ENCODE measurements at regions not wholly inside any gene's neighbourhood (a gene's known extent, or its start where the extent isn't known, plus 50 kb on each side); places are given as distances from the start of the nearest gene placed in this dataset.
"Not testable (repeated sequence)": the region's sequence is repeated elsewhere in the genome, so short reads cannot be mapped to it uniquely, and the experiment has no call there.

DNA sequence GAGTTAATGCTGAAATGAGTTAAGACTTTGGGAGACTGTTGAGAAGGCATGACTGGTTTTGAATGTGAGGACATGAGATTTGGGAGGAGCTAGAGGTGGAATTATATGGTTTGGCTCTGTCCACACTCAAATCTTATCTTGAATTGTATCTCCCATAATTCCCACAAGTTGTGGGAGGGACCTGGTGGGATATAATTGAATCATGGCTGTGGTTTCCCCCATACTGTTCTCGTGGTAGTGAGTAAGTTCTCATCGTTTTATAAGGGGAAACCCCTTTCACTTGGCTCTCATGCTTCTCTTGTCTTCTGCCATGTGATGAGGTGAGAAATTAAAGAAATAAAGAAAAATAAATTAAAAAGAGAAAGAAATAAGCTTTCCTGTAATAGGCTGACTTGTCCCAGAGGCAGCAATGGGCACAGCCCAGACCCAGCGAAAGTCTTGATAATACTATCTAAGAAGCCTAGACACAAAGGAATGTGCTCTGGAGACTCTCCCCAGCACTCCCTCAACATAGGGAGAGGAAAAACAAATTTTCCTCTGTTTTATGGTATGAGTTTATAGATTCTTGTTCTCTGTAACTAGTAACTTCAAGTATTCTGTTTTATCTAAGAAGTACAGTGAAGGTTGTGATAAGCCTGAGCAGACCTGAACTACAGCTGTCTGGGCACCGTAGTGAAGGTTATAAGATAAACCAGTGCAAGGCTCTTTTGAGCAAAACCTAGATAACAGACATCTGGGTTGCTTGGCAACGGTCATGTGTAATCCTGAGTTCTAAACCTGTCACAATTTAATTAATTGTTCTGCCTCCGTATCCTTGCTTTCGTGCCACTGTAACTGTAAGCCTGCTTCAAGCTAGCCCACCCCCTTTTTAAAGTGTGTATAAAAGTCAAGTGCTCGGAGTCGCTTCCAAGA, 88.9 kb upstream of the ECI2 start:
- no peak for DNase-seq

DNA sequence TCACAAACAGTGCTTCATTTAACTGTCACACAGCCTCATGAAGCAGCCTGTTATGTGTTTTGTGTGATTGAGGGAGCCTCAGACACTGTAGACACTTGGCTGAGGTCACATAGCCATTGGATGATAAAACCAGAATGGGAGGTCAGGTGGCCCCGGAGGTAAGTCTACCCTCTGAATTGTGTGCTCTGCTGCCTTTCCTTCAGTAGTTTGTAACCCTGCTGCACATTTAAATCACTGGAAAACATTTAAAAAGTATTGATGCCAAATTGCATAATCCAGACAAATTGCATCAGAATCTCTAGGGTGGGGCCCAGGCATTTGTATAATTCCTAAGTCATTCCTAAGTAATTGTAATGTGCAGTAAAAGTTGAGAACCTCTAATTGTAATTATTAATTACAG, 85.2 kb upstream of the ECI2 start:
- TF ChIP-seq EP300 (IDR thresholded peaks at IDR 0.05; ENCODE audit: low read depth) (no peak), POLR2A (IDR thresholded peaks at IDR 0.05) (no peak), POLR2AphosphoS5 (IDR thresholded peaks at IDR 0.05) (no peak), CTCF (IDR thresholded peaks at IDR 0.05) (no peak)
- no peaks in the 10 kb centered on the region for H3K36me3 ChIP-seq
- in situ Hi-C loops (cut with MboI; ENCODE audit: low pct_ligation_motif_present in 1 of 4, low pct_unique_long_range_greater_than_20kb in 1 of 4, low sequenced_read_pairs in 3 of 4) (no loop called here), intact Hi-C loops (cut with DNase I; ENCODE audit: low total_unique reads) (no loop called here)
- H3K27me3 ChIP-seq: no peaks in the 10 kb centered on the region
- no peak overlapping the region for H3K27ac ChIP-seq
- DNase-seq: no peak
- H3K9me3 ChIP-seq: no peaks in the 10 kb centered on the region
- H3K4me1 ChIP-seq: no peaks in the 10 kb centered on the region
- WGBS, 2 donors (ENCODE audit: low coverage in 1 of 2): 73% methylated on average over 1 of the region's 1 CpG; no CpG with 5 or more reads in 1 of the 2 donors
- no peak overlapping the region for H3K4me3 ChIP-seq

More for the DNA sequence above, 88.9 kb upstream of the ECI2 start:
- no peaks in the 10 kb centered on the region for H3K9me3 ChIP-seq
- no peak for TF ChIP-seq CTCF (IDR thresholded peaks at IDR 0.05)
- no peaks in the 10 kb centered on the region for H3K4me1 ChIP-seq
- no peak overlapping the region for H3K4me3 ChIP-seq
- H3K36me3 ChIP-seq: no peaks in the 10 kb centered on the region
- intact Hi-C loops (cut with DNase I; ENCODE audit: low total_unique reads): no loop called here
- in situ Hi-C loops (cut with MboI; ENCODE audit: low pct_ligation_motif_present in 1 of 4, low pct_unique_long_range_greater_than_20kb in 1 of 4, low sequenced_read_pairs in 3 of 4): no loop called here
- H3K27ac ChIP-seq: no peak overlapping the region
- H3K27me3 ChIP-seq: no peaks in the 10 kb centered on the region
- WGBS, 2 donors (ENCODE audit: low coverage in 1 of 2): 38 to 53% methylated on average over 6 to 9 of the region's 9 CpGs

GRCh38 chr6:4218619-4219317, 83.4 kb upstream of the ECI2 start:
- 95 to 100% methylated on average over 1 to 3 of the region's 3 CpGs for WGBS, 2 donors (ENCODE audit: low coverage in 1 of 2)
- H3K27ac ChIP-seq: not testable (repeated sequence)

GRCh38 chr6:4212588-4212987, 77.2 kb upstream of the ECI2 start:
- Histone ChIP-seq H3K9me3 (peaks cover 9 to 16% of the 10 kb centered on the region in 2 donors), H3K27me3 (no peaks in the 10 kb centered on the region), H3K4me1 (no peaks in the 10 kb centered on the region), H3K36me3 (no peaks in the 10 kb centered on the region), H3K4me3 (no peak overlapping the region), H3K27ac (no peak overlapping the region)
- in situ Hi-C loops (cut with MboI; ENCODE audit: low pct_ligation_motif_present in 1 of 4, low pct_unique_long_range_greater_than_20kb in 1 of 4, low sequenced_read_pairs in 3 of 4): no loop called here
- intact Hi-C loops (cut with DNase I; ENCODE audit: low total_unique reads): no loop called here
- DNase-seq: no peak
- TF ChIP-seq EP300 (IDR thresholded peaks at IDR 0.05; ENCODE audit: low read depth) (no peak), CTCF (IDR thresholded peaks at IDR 0.05) (no peak), POLR2A (IDR thresholded peaks at IDR 0.05) (no peak), POLR2AphosphoS5 (IDR thresholded peaks at IDR 0.05) (no peak)
- 38 to 49% methylated on average over 1 of the region's 1 CpG for WGBS, 2 donors (ENCODE audit: low coverage in 1 of 2)

More at GRCh38 chr6:4218619-4219317, 83.4 kb upstream of the ECI2 start:
- H3K4me3 ChIP-seq; H3K4me1 ChIP-seq; H3K9me3 ChIP-seq; DNase-seq; H3K27me3 ChIP-seq; in situ Hi-C loops (cut with MboI; ENCODE audit: low pct_ligation_motif_present in 1 of 4, low pct_unique_long_range_greater_than_20kb in 1 of 4, low sequenced_read_pairs in 3 of 4); H3K36me3 ChIP-seq; intact Hi-C loops (cut with DNase I; ENCODE audit: low total_unique reads): not testable (repeated sequence)

All from transverse colon (tissue), 4 donors.